Right lobe of liver (tissue), 4 donors: ENCODE measurements at regions not wholly inside any gene's neighbourhood (a gene's known extent, or its start where the extent isn't known, plus 50 kb on each side); places are given as distances from the start of the nearest gene placed in this dataset.

ENCODE experiments used
- CTCF ChIP-seq, 4 donors: fragments of 200-600 bp in 3 of 4; fragments of 450-650 bp in 1 of 4; IDR thresholded peaks; one replicate each; pipeline versions ENCODE4 v1.5.1 to v1.8.0; 2016 to 2022; ENCODE audit warnings: antibody characterized with exemption in 4 of 4, mild to moderate bottlenecking in 2 of 4
- POLR2A ChIP-seq: fragments of 450-650 bp; IDR thresholded peaks from one replicate; pipeline ENCODE4 v1.6.1; 2017; ENCODE audit warnings: antibody characterized with exemption, mild to moderate bottlenecking
- donor health status: DM: no; HTN: no; CAD: no.
- donor health status: DM: no; HTN: no; CAD: no.
- donor health status: DM: no; HTN: yes; CAD: no.

- TF ChIP-seq POLR2A: no peak
- no peak for TF ChIP-seq CTCF (IDR thresholded peaks at IDR 0.05)
Observed at GRCh38 chr4:18511727-18512126, 490.2 kb upstream of the LCORL start.
